GM12878 (cell line): ENCODE measurements at regions not wholly inside any gene's neighbourhood (a gene's known extent, or its start where the extent isn't known, plus 50 kb on each side); places are given as distances from the start of the nearest gene placed in this dataset.

ENCODE experiments used
- ATAC-seq: fragments of 200-7000 bp; cut with Tn5 transposase; 3 replicates; pipeline ENCODE4 v1.9.1; 2020; ENCODE audit warnings: mild to moderate bottlenecking, moderate library complexity
- BruUV-seq: library from RNA; stranded (reverse); fragments of 400-500 nt; replicated peaks from 2 replicates; lab custom pipeline; 2021; lab: Mats Ljungman, UMichigan
- CTCF ChIA-PET: fragments of 300-600 bp; sonication (Branson Sonifier 250); formaldehyde crosslinking; extraction: SDS; loops from one replicate; lab custom pipeline; 2021; ENCODE audit warnings: inconsistent platforms; lab: Yijun Ruan, JAX
- POLR2A ChIA-PET: fragments of 350-600 bp; formaldehyde crosslinking; extraction: SDS; loops from one replicate; lab custom pipeline; 2021; ENCODE audit warnings: inconsistent platforms; lab: Charles Lee
- RAD21 ChIA-PET: fragments of 300-600 bp; sonication (Branson Sonifier 250); formaldehyde crosslinking; loops from one replicate; lab custom pipeline; 2023; ENCODE audit warnings: antibody characterized with exemption; ENCODE audit not compliant: unreplicated experiment; lab: Charles Lee
- SMC1A ChIA-PET: fragments of 300-600 bp; sonication (Branson Sonifier 250); formaldehyde crosslinking; loops from one replicate; lab custom pipeline; 2023; ENCODE audit not compliant: unreplicated experiment, uncharacterized antibody; lab: Charles Lee
- DNase-seq: peaks from one replicate; pipeline ENCODE4 v3.0.0-alpha.2; 2011; ENCODE audit warnings: low read depth, low spot score
- FAIRE-seq: peaks from 3 replicates; lab custom pipeline; 2011; peaks lifted over from hg19 to GRCh38; lab: Jason Lieb, UNC
- H2AFZ ChIP-seq: 2 replicates; pipeline ENCODE4 v1.6.0; 2011; ENCODE audit warnings: low read depth, low read length, control low read depth; ENCODE audit not compliant: control insufficient read depth
- H3K27ac ChIP-seq: 2 replicates; pipeline ENCODE4 v1.5.1; 2011; ENCODE audit warnings: control low read depth; ENCODE audit not compliant: control insufficient read depth, insufficient read depth
- H3K27me3 ChIP-seq, 2 experiments: replicated peaks in 1 of 2; 2 replicates each; pipeline versions ENCODE4 v1.6.0 to v1.6.1; 2011; ENCODE audit warnings: low read length in 1 of 2; ENCODE audit not compliant: control insufficient read depth in 2 of 2, insufficient read depth in 2 of 2
- H3K36me3 ChIP-seq, 2 experiments: 2 replicates each; pipeline ENCODE4 v1.5.1; 2011; ENCODE audit warnings: low read length in 1 of 2; ENCODE audit not compliant: control insufficient read depth in 2 of 2, insufficient read depth in 2 of 2
- H3K4me1 ChIP-seq: 2 replicates; pipeline ENCODE4 v1.6.1; 2011; ENCODE audit warnings: mild to moderate bottlenecking, low read length, moderate library complexity, mixed read lengths; ENCODE audit not compliant: control insufficient read depth, insufficient read depth
- H3K4me2 ChIP-seq: 2 replicates; pipeline ENCODE4 v1.6.0; 2011; ENCODE audit warnings: control low read depth; ENCODE audit not compliant: control insufficient read depth, insufficient read depth
- H3K4me3 ChIP-seq: fragments of 200-600 bp; sonication (generic); 2 replicates; pipeline ENCODE4 v1.5.1; 2016
- H3K79me2 ChIP-seq: 2 replicates; pipeline ENCODE4 v1.6.0; 2011; ENCODE audit warnings: low read length; ENCODE audit not compliant: control insufficient read depth, insufficient read depth
- H3K9ac ChIP-seq: 2 replicates; pipeline ENCODE4 v1.8.0; 2011; ENCODE audit warnings: low read length, control low read depth, mixed read lengths; ENCODE audit not compliant: control insufficient read depth, insufficient read depth
- H3K9me3 ChIP-seq: replicated peaks from 3 replicates; pipeline ENCODE4 v1.5.1; 2011; ENCODE audit warnings: mild to moderate bottlenecking, low read length; ENCODE audit not compliant: control insufficient read depth, insufficient read depth
- H4K20me1 ChIP-seq: 2 replicates; pipeline ENCODE4 v1.6.0; 2011; ENCODE audit not compliant: control insufficient read depth, insufficient read depth
- ATF7 ChIP-seq: fragments of 450-650 bp; IDR thresholded peaks from 2 replicates; pipeline ENCODE4 v1.6.1; 2016; ENCODE audit warnings: low read depth, mild to moderate bottlenecking
- CEBPB ChIP-seq, 2 experiments: fragments of 150-350 bp in 1 of 2; IDR thresholded peaks; 2 replicates each; pipeline ENCODE4 v1.6.1; 2012 to 2014; ENCODE audit warnings: low read depth in 2 of 2, low read length in 2 of 2, borderline replicate concordance in 1 of 2, inconsistent platforms in 1 of 2
- CEBPZ ChIP-seq: fragments of 150-350 bp; IDR thresholded peaks from 2 replicates; pipeline ENCODE4 v1.6.1; 2016; ENCODE audit warnings: low read depth, low read length
- CHD4 ChIP-seq: fragments of 200-600 bp; sonication (generic); IDR thresholded peaks from 2 replicates; pipeline ENCODE4 v1.6.1; 2016; ENCODE audit warnings: mild to moderate bottlenecking
- JUNB ChIP-seq: IDR thresholded peaks from 2 replicates; pipeline ENCODE4 v1.6.1; 2016; ENCODE audit warnings: antibody characterized with exemption, mild to moderate bottlenecking
- NFYB ChIP-seq: IDR thresholded peaks from 2 replicates; pipeline ENCODE4 v1.6.1; 2011; ENCODE audit warnings: low read depth, mild to moderate bottlenecking, low read length, improper control_type of control experiment, moderate library complexity; ENCODE audit not compliant: insufficient read depth
- PML ChIP-seq: IDR thresholded peaks from 2 replicates; pipeline ENCODE4 v1.6.1; 2012; ENCODE audit warnings: low read length, inconsistent platforms
- POLR2A ChIP-seq: IDR thresholded peaks from 2 replicates; pipeline ENCODE4 v1.6.1; 2011; ENCODE audit warnings: low read depth, mild to moderate bottlenecking, low read length
- POLR2AphosphoS2 ChIP-seq: IDR thresholded peaks from 2 replicates; pipeline ENCODE4 v1.6.1; 2011; ENCODE audit warnings: low read depth, mild to moderate bottlenecking, low read length, improper control_type of control experiment, moderate library complexity
- RFX5 ChIP-seq: IDR thresholded peaks from 2 replicates; pipeline ENCODE4 v1.6.1; 2011; ENCODE audit warnings: low read depth, low read length, improper control_type of control experiment
- STAT1 ChIP-seq: fragments of 450-650 bp; conservative IDR thresholded peaks from 2 replicates; pipeline ENCODE4 v1.6.1; 2014; ENCODE audit warnings: antibody characterized with exemption, mild to moderate bottlenecking
- SUPT20H ChIP-seq: IDR thresholded peaks from 2 replicates; pipeline ENCODE4 v1.6.1; 2011; ENCODE audit warnings: low read depth, mild to moderate bottlenecking, low read length, moderate library complexity, borderline replicate concordance; ENCODE audit not compliant: control insufficient read depth
- ZBED1 ChIP-seq: IDR thresholded peaks from 2 replicates; pipeline ENCODE4 v1.6.1; 2016; ENCODE audit warnings: borderline replicate concordance
- ZBTB4 ChIP-seq: fragments of 450-650 bp; formaldehyde crosslinking; IDR thresholded peaks from 2 replicates; pipeline ENCODE4 v1.4.0; 2022; ENCODE audit warnings: mild to moderate bottlenecking, moderate library complexity
- ZNF207 ChIP-seq: fragments of 450-650 bp; IDR thresholded peaks from 2 replicates; pipeline ENCODE4 v1.6.1; 2014; ENCODE audit warnings: antibody characterized with exemption, mild to moderate bottlenecking, borderline replicate concordance
- ZNF687 ChIP-seq: fragments of 450-650 bp; IDR thresholded peaks from 2 replicates; pipeline ENCODE4 v1.6.1; 2017; ENCODE audit warnings: mild to moderate bottlenecking, moderate library complexity
- WGBS: methylation state at CpG from one replicate; pipeline ENCODE4 v1.1.6; 2016; ENCODE audit warnings: low lambda C conversion rate; ENCODE audit not compliant: insufficient replicate concordance, insufficient coverage; ENCODE audit errors: missing lambda C conversion rate; 5-methylcytosine and 5-hydroxymethylcytosine counted together
- in situ Hi-C: fragments of 300-500 bp; cut with MboI; formaldehyde crosslinking; loops from 9 replicates; pipeline ENCODE4 v1.14.3; 2018; ENCODE audit warnings: mixed read lengths
- intact Hi-C: fragments of 100-400 bp; cut with micrococcal nuclease; formaldehyde crosslinking; loops from one replicate; pipeline ENCODE4 v1.14.2; 2022; ENCODE audit not compliant: unreplicated experiment

- FAIRE-seq (no peak), ATAC-seq (no peak), DNase-seq (no peak)
- in situ Hi-C loops (no loop called here), intact Hi-C loops (no loop called here)
- no peak overlapping the region for H3K9ac ChIP-seq
- H3K27me3 ChIP-seq = no peaks in the 10 kb centered on the region
- SMC1A ChIA-PET = no interaction called here
- CTCF ChIA-PET = no interaction called here
- H3K9me3 ChIP-seq = no peaks in the 10 kb centered on the region
- no peaks in the 10 kb centered on the region for H4K20me1 ChIP-seq
- H2AFZ ChIP-seq = no peak overlapping the region
- no peak overlapping the region for H3K4me2 ChIP-seq
- no peak overlapping the region for H3K27ac ChIP-seq
- no peaks in the 10 kb centered on the region for H3K36me3 ChIP-seq
- no peaks in the 10 kb centered on the region for H3K79me2 ChIP-seq
- no peaks in the 10 kb centered on the region for H3K4me1 ChIP-seq
- RAD21 ChIA-PET = no interaction called here
- no TSS peak for BruUV-seq
- POLR2A ChIA-PET = no interaction called here
- H3K4me3 ChIP-seq = no peak overlapping the region
- WGBS = 17% methylated on average over 3 of the region's 3 CpGs
- TF ChIP-seq ZNF687 = no peak
- TF ChIP-seq RFX5 = no peak
- no peak for TF ChIP-seq ZNF207
- no peak for TF ChIP-seq CEBPB (IDR thresholded peaks at IDR 0.05; ENCODE audit: borderline replicate concordance in 1 of 2, low read depth in 2 of 2, low read length in 2 of 2)
- no peak for TF ChIP-seq ZBED1
- TF ChIP-seq POLR2AphosphoS2 = no peak
- no peak for TF ChIP-seq SUPT20H
- TF ChIP-seq NFYB = no peak
- TF ChIP-seq POLR2A = no peak
- TF ChIP-seq ZBTB4 (CRISPR knock-in tag) = no peak
- TF ChIP-seq PML = no peak
- no peak for TF ChIP-seq JUNB
- TF ChIP-seq STAT1 = no peak
- no peak for TF ChIP-seq CHD4
- no peak for TF ChIP-seq CEBPZ
- TF ChIP-seq ATF7 = no peak
Observed at GRCh38 chr9:77092536-77092935, 73.1 kb downstream of the FOXB2 start.
